ENCODE measurements at regions not wholly inside any gene's neighbourhood (a gene's known extent, or its start where the extent isn't known, plus 50 kb on each side); places are given as distances from the start of the nearest gene placed in this dataset.
"Not testable (repeated sequence)": the region's sequence is repeated elsewhere in the genome, so short reads cannot be mapped to it uniquely, and the experiment has no call there.

DNA sequence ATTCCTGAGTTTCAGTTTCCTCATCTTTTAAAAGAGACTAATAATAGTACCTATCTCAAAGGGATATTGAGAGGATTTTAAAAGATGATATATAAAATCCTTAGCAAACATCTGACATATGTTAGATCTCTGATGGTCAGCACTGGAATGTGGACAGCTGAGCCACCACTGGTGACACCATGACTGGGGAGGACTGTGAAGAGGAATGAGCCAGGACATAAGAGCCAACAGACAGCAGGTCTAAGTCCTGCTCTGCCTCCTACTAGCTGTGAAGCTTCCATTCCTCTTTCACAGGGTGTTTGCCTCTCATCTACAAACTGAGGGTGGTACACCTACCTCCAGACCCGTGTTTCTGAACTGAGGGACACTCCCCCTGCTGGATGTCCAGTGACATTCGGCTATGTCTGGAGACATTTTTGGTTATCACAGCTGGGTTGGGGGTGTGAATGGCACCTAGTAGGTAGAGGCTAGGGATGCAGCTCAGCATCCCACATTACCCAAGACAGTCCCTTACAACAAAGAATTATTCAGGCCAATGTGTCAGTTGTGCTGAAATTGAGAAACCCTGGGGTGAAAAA is 109.1 kb upstream of the OLIG2 start:
- H3K9me3 ChIP-seq (ENCODE audit: control insufficient read depth, low read depth, low read length), result no peaks in the 10 kb centered on the region
- H3K27me3 ChIP-seq (ENCODE audit: control insufficient read depth, insufficient read depth, low read length), result no peaks in the 10 kb centered on the region
- H3K4me1 ChIP-seq (ENCODE audit: control insufficient read depth, low read depth, low read length), result peaks cover 9% of the 10 kb centered on the region
- H3K36me3 ChIP-seq (ENCODE audit: control insufficient read depth, low read depth, low read length), result no peaks in the 10 kb centered on the region
- no peak overlapping the region for H3K27ac ChIP-seq (ENCODE audit: low read length)
- H3K9ac ChIP-seq (ENCODE audit: low read length), result no peak overlapping the region
- no peak overlapping the region for H3K4me3 ChIP-seq (ENCODE audit: low read length)

DNA sequence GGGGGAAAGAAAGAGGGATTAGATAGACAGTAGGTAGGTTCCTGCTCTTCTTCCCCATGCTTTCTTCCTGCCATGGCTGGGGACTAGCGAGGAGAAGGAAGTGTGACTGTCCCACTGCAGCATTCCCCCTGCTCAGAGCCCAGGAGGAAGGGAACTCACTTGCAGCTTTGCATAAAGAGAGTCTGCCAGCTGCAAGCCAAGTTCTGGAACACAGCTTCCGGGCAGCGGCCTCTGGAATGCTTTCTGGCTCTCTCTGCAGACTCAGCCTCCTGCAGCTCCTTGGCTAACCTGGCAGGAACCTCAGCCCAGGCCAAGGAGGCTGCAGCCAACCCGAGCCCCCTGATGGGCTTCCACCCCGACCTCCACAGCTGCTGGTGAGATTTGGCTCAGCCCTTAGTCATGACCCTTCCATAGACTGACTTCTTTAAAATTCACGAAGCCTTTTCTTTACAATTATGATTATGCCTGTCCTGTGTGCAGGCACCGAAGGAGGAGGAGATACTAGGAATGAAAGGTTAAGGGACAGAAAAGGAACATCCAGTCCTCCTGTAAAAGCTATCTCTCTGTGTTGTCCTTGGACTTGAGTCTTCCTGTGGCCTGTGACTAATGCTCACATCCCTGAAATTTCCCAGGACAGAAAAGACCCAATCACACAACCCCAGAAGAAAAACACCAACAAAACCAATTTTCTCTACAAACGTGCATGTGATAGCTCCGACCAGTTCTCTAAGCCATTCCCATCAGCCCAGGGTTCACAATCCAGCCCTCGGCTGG is 108.2 kb upstream of the OLIG2 start:
- Histone ChIP-seq H3K4me1 (ENCODE audit: control insufficient read depth, low read depth, low read length) (peaks cover 9% of the 10 kb centered on the region), H3K27ac (ENCODE audit: low read length) (no peak overlapping the region), H3K36me3 (ENCODE audit: control insufficient read depth, low read depth, low read length) (no peaks in the 10 kb centered on the region), H3K4me3 (ENCODE audit: low read length) (no peak overlapping the region), H3K9ac (ENCODE audit: low read length) (no peak overlapping the region), H3K9me3 (ENCODE audit: control insufficient read depth, low read depth, low read length) (no peaks in the 10 kb centered on the region), H3K27me3 (ENCODE audit: control insufficient read depth, insufficient read depth, low read length) (no peaks in the 10 kb centered on the region)

DNA sequence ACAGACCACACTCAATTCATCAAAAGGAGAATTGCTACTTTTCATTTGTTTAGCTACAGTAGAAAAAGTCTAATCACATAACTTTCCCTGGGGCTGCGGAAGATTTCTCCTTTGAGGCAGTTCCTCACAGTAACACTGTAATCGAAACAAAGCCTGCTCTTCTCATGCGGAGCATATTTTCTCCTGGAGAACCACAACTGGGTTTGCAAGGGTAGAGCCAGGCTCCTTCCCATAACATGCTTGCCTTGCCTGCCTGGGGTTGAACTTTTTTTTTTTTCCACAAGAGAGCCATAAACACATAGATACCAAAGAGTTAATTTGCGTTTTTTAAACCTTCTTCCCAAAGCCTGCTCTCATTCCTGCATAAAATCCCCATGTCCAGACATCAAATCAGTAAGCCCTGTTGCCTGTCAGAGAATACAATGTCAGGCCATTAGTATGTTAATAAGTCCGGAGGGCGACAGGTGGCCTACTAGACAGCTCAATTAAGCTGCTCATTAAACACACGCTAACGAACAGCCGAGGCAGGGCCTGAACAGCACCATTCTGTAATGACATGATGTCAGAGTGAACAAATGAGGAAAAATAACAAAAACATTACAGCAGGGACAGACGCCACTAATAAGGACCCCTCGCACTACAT is 107.1 kb upstream of the OLIG2 start:
- Histone ChIP-seq H3K4me3 (ENCODE audit: low read length) (no peak overlapping the region), H3K4me1 (ENCODE audit: control insufficient read depth, low read depth, low read length) (peaks cover 9% of the 10 kb centered on the region), H3K36me3 (ENCODE audit: control insufficient read depth, low read depth, low read length) (no peaks in the 10 kb centered on the region), H3K27ac (ENCODE audit: low read length) (no peak overlapping the region), H3K27me3 (ENCODE audit: control insufficient read depth, insufficient read depth, low read length) (no peaks in the 10 kb centered on the region), H3K9ac (ENCODE audit: low read length) (no peak overlapping the region), H3K9me3 (ENCODE audit: control insufficient read depth, low read depth, low read length) (no peaks in the 10 kb centered on the region)

DNA sequence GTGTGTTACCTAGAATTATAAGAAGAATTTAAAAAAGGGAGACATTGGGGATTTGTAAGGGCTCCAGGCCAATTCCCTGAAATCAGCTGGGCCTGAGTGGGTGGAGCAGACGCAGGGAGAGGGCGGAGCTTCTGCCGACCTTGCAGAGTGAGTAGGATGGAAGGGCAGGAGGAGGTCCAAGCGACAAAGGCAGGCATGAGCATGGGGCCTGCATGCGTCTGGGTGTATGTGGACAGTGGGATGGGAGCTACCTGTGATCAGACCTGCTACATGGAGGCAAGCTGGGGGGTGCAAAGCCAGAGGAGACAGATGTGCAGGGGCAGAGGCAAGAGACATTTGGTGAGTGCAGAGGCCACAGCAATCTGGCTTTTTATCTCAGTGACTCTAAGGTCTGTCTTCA is 105.3 kb upstream of the OLIG2 start:
- H3K4me3 ChIP-seq (ENCODE audit: low read length), result no peak overlapping the region

DNA sequence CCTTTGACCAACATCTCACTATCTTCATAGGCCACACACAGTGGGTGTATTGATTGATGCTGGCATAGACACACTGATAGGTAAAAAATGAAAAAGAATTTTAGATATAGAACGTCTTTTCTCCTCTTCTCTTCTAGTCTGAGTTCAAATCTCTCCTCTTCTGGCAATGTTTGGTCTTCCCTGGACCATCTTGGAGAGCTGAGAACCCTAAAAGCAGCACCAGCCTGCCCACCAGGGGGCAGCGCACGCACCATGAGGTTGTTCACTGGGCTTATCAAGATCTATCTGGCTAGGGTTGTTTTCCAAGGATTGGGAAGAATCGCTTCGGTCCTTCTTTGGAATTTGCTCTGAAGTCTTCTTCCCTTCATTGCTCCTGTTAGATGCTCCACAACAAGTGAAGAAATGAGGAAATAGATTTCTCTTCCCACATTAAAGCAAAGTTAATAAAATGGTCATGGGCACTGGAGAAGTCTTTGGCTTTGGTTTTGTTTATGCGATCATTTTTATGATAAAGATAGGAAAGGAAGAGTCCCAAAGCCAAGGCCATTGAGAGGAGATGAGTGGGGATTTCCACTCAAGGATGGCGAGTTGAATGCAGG is 104.0 kb upstream of the OLIG2 start:
- H3K9me3 ChIP-seq (ENCODE audit: control insufficient read depth, low read depth, low read length), result peaks cover 4% of the 10 kb centered on the region
- H3K4me1 ChIP-seq (ENCODE audit: control insufficient read depth, low read depth, low read length), result peaks cover 9% of the 10 kb centered on the region
- no peak overlapping the region for H3K4me3 ChIP-seq (ENCODE audit: low read length)
- H3K9ac ChIP-seq (ENCODE audit: low read length), result no peak overlapping the region
- H3K27ac ChIP-seq (ENCODE audit: low read length), result no peak overlapping the region
- H3K27me3 ChIP-seq (ENCODE audit: control insufficient read depth, insufficient read depth, low read length), result no peaks in the 10 kb centered on the region
- no peaks in the 10 kb centered on the region for H3K36me3 ChIP-seq (ENCODE audit: control insufficient read depth, low read depth, low read length)

More for the DNA sequence above, 105.3 kb upstream of the OLIG2 start:
- Histone ChIP-seq H3K27ac (ENCODE audit: low read length) (no peak overlapping the region), H3K4me1 (ENCODE audit: control insufficient read depth, low read depth, low read length) (peaks cover 9% of the 10 kb centered on the region), H3K36me3 (ENCODE audit: control insufficient read depth, low read depth, low read length) (no peaks in the 10 kb centered on the region), H3K9me3 (ENCODE audit: control insufficient read depth, low read depth, low read length) (peaks cover 4% of the 10 kb centered on the region), H3K9ac (ENCODE audit: low read length) (no peak overlapping the region), H3K27me3 (ENCODE audit: control insufficient read depth, insufficient read depth, low read length) (no peaks in the 10 kb centered on the region)

DNA sequence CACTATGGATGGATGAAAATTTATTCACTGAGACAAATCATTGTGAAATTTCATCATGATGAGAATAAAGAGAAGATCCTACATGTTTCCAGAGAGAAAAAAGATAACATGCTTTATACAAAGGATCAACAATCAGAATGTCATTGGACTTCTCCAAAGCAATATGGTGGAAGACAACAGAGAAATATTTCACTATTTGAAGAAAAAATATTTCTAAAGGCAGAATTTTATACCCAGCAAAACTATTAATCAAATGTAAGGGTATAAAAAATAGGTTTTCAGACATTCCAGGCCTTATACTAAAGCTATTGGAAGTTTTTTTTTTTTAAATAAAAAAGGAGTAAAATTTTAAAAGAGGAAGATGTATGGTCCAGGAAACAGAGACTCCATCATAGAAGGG is 100.6 kb upstream of the OLIG2 start:
- peaks cover 4% of the 10 kb centered on the region for H3K9me3 ChIP-seq (ENCODE audit: control insufficient read depth, low read depth, low read length)

DNA sequence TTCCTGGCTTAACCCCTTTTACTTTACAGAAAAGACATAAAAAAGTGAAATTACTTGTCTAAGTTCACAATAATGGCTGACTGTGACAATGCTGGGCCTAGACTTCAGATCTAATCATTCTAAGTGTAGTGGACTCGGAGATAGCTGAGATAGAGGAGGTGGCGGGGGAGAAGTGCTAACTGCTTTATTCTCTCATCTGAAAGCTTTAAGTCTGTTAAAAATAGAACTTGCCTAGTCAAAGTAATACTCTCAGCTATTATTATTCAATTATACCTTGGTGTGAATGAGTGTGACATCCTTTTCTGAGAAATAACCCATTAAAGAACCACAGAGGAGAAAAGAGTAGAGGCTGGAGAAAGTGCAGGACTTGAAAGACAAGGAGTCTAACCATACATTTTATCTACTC is 96.1 kb upstream of the OLIG2 start:
- H3K27ac ChIP-seq (ENCODE audit: low read length), result no peak overlapping the region

More for the DNA sequence above, 100.6 kb upstream of the OLIG2 start:
- Histone ChIP-seq H3K27ac (ENCODE audit: low read length) (no peak overlapping the region), H3K4me1 (ENCODE audit: control insufficient read depth, low read depth, low read length) (no peaks in the 10 kb centered on the region), H3K4me3 (ENCODE audit: low read length) (no peak overlapping the region), H3K27me3 (ENCODE audit: control insufficient read depth, insufficient read depth, low read length) (no peaks in the 10 kb centered on the region), H3K9ac (ENCODE audit: low read length) (no peak overlapping the region), H3K36me3 (ENCODE audit: control insufficient read depth, low read depth, low read length) (no peaks in the 10 kb centered on the region)

DNA sequence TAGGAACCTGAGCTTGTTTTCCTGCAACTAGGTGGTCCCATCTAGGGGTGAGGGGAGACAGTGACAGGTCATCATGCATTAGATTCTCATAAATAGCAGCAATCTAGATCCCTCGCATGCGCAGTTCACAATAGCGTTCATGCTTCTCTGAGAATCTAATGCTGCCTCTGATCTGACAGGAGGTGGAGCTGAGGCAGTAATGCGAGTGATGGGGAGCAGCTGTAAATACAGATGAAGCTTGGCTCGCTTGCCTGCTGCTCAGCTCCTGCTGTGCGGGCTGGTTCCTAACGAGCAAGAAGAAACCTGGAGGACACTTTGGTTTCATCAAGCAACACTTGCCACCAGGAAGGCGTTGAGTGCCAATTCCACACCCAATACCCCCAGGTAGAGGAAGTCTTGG is 95.1 kb upstream of the OLIG2 start:
- H3K9me3 ChIP-seq (ENCODE audit: control insufficient read depth, low read depth, low read length), result no peaks in the 10 kb centered on the region
- no peaks in the 10 kb centered on the region for H3K4me1 ChIP-seq (ENCODE audit: control insufficient read depth, low read depth, low read length)
- no peak overlapping the region for H3K27ac ChIP-seq (ENCODE audit: low read length)
- no peaks in the 10 kb centered on the region for H3K36me3 ChIP-seq (ENCODE audit: control insufficient read depth, low read depth, low read length)
- H3K4me3 ChIP-seq (ENCODE audit: low read length), result no peak overlapping the region
- H3K27me3 ChIP-seq (ENCODE audit: control insufficient read depth, insufficient read depth, low read length), result no peaks in the 10 kb centered on the region
- no peak overlapping the region for H3K9ac ChIP-seq (ENCODE audit: low read length)

More for the DNA sequence above, 96.1 kb upstream of the OLIG2 start:
- H3K9me3 ChIP-seq (ENCODE audit: control insufficient read depth, low read depth, low read length), result peaks cover 2% of the 10 kb centered on the region
- no peaks in the 10 kb centered on the region for H3K27me3 ChIP-seq (ENCODE audit: control insufficient read depth, insufficient read depth, low read length)
- H3K9ac ChIP-seq (ENCODE audit: low read length), result no peak overlapping the region
- H3K4me1 ChIP-seq (ENCODE audit: control insufficient read depth, low read depth, low read length), result no peaks in the 10 kb centered on the region
- no peak overlapping the region for H3K4me3 ChIP-seq (ENCODE audit: low read length)
- H3K36me3 ChIP-seq (ENCODE audit: control insufficient read depth, low read depth, low read length), result no peaks in the 10 kb centered on the region

DNA sequence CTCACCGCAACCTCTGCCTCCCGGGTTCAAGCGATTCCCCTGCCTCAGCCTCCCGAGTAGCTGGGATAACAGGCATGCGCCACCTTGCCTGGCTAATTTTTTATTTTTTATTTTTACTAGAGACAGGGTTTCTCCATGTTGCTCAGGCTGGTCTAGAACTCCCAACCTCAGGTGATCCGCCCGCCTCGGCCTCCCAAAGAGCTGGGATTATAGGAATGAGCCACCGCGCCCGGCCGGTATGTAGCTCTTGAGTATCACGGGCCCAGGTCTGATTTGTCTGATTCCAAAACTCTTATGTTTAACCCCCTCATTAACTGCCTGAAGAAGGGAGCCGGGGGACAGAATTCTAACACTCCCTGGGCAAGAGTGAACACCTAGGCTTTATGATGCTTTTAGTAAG is 91.7 kb upstream of the OLIG2 start:
- not testable (repeated sequence) for H3K36me3 ChIP-seq (ENCODE audit: control insufficient read depth, low read depth, low read length); H3K27ac ChIP-seq (ENCODE audit: low read length); H3K4me1 ChIP-seq (ENCODE audit: control insufficient read depth, low read depth, low read length); H3K27me3 ChIP-seq (ENCODE audit: control insufficient read depth, insufficient read depth, low read length); H3K9me3 ChIP-seq (ENCODE audit: control insufficient read depth, low read depth, low read length); H3K4me3 ChIP-seq (ENCODE audit: low read length); H3K9ac ChIP-seq (ENCODE audit: low read length)

DNA sequence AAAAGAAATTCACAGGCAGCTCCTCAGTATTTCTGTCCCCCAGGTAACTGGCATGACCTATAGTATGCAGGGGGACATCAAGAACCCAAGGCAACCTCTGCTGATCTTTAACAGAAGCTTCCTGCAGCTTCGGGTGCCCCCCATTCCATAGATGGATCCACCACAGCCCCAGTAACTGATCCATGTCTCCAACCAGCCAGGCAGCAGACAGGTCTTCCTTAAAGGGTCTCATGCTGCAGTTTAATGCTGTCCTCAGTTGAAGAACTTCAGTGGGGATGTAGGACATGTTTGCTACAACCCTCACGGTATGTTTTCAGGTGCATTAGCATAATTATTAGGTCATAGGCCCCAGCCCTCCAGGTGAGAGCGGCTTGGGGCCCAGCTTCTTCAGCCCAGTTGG is 90.9 kb upstream of the OLIG2 start:
- no peak overlapping the region for H3K27ac ChIP-seq (ENCODE audit: low read length)
- H3K36me3 ChIP-seq (ENCODE audit: control insufficient read depth, low read depth, low read length), result no peaks in the 10 kb centered on the region
- peaks cover under 1% of the 10 kb centered on the region for H3K27me3 ChIP-seq (ENCODE audit: control insufficient read depth, insufficient read depth, low read length)
- H3K9me3 ChIP-seq (ENCODE audit: control insufficient read depth, low read depth, low read length), result no peaks in the 10 kb centered on the region
- no peaks in the 10 kb centered on the region for H3K4me1 ChIP-seq (ENCODE audit: control insufficient read depth, low read depth, low read length)
- H3K4me3 ChIP-seq (ENCODE audit: low read length), result no peak overlapping the region
- no peak overlapping the region for H3K9ac ChIP-seq (ENCODE audit: low read length)

DNA sequence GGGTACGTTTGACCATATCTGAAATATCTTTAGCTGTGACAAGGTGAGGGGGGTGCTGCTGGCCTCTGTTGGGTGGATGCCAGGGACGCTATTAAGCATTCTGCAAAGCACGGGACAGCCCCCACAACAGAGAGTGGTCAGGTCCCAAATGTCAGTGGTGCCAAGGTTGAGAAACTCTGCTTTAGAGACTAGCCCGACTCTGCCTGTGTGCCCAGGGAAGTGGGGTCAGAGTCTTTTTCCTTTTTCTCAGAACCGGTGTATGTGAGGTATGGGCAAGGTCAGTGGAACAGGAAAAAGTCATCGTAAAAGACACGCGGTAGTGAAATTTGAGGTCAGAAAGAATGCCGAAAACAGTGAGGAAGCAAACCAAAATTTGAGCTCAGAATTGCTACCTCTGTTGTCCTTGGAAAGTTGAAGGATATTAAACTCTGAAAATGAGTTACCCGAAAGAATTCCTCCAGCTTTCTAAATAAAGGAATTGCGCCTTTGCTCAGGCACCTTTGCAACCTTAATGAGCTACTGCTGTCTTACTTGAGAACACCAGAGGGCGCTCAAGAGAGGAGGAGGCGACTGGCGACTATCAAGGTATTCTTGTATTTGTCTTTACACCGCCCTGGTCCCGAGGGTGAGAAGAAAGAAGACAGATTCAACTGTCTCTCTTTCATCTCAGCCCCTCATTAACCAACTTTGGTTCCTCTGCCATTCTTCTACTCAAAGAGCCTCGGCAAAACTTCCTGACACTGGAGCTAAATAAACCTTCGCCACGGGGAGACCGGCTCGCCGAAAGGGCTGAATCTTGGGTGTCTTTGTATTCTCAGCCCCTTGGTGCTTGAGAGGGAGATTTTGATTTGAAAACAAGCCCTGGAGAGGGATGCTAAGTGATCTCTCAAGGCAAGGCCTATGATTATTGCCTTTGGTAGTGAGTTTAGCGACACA is 85.4 kb upstream of the OLIG2 start:
- Histone ChIP-seq H3K4me1 (ENCODE audit: control insufficient read depth, low read depth, low read length) (no peaks in the 10 kb centered on the region), H3K36me3 (ENCODE audit: control insufficient read depth, low read depth, low read length) (no peaks in the 10 kb centered on the region), H3K9ac (ENCODE audit: low read length) (no peak overlapping the region), H3K27ac (ENCODE audit: low read length) (no peak overlapping the region), H3K4me3 (ENCODE audit: low read length) (no peak overlapping the region), H3K27me3 (ENCODE audit: control insufficient read depth, insufficient read depth, low read length) (peaks cover 12% of the 10 kb centered on the region), H3K9me3 (ENCODE audit: control insufficient read depth, low read depth, low read length) (no peaks in the 10 kb centered on the region)
